ENCODE measurements at regions not wholly inside any gene's neighbourhood (a gene's known extent, or its start where the extent isn't known, plus 50 kb on each side); places are given as distances from the start of the nearest gene placed in this dataset.

DNA sequence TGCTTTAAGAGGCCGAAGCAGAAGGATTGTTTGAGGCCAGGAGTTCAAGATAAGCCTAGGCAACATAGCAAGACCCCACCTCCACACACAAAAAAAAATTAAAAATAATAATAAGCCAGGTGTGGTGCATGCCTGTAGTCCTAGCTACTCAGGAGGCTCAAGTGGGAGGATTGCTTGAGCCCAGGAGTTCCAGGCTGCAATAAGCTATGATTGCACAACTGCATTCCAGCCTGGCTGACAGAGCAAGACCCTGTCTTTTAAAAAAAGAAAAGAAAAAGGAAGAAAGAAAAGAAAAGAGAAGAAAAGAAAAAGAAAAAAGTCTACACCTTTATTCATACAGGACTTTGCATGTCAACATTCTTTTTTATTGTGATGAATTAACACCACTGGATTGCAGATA is 2125.8 kb downstream of the MAT2B start:
- no peak for DNase-seq (ENCODE audit: low read depth)

GRCh38 chr5:165642366-165642765 is 2136.9 kb downstream of the MAT2B start:
- no peak for DNase-seq (ENCODE audit: low read depth)

DNA sequence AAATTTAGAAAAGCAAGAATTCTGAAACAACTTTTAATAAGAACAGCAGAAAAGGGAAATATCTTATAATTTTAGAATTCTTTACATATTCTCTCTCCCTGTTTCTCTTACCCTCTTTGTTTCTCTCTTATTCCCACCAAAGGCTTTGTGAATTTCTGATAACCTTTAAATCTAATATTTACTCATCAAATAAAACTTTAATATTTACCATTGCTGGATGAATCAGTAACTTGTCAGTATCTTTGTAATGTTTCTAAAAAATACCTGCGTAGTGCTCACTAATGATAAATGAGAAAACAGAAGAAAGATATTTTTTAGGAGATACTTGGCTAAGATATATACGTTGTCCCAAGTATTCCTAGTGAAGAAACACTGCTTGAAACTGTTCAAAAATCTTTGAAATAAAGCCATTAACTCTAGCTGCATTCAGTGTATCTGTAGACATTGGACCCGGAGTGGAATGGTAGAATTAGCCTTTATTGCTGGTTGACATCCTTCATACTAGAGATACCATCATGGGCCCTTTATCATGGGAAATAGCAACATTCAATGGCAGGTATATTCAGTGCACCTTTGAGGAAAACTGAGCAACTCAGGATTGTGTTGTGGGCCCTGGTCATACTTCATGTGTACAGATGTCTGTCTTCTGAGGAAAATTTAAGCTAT is 2160.4 kb downstream of the MAT2B start:
- DNase-seq (ENCODE audit: low read depth): no peak

GRCh38 chr5:165673499-165673898 is 2168.1 kb downstream of the MAT2B start:
- DNase-seq (ENCODE audit: low read depth): no peak

DNA sequence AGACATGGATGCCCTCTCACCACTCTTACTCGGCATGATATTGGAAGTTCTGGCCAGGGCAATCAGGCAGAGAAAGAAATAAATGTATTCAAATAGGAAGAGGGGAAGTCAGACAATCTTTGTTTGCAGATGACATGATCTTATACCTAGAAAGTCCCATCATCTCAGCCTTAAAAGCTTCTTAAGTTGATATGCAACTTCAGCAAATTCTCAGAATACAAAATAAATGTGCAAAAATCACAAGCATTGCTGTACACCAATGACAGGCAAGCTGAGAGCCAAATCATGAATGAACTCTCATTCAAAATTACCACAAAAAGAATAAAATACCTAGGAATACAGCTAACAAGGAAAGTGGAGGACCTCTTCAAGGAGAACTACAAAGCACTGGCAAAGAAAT is 2190.4 kb downstream of the MAT2B start:
- DNase-seq (ENCODE audit: low read depth): no peak

- no peak for DNase-seq (ENCODE audit: low read depth)
Observed at GRCh38 chr5:165705960-165706359, 2200.5 kb downstream of the MAT2B start.

DNA sequence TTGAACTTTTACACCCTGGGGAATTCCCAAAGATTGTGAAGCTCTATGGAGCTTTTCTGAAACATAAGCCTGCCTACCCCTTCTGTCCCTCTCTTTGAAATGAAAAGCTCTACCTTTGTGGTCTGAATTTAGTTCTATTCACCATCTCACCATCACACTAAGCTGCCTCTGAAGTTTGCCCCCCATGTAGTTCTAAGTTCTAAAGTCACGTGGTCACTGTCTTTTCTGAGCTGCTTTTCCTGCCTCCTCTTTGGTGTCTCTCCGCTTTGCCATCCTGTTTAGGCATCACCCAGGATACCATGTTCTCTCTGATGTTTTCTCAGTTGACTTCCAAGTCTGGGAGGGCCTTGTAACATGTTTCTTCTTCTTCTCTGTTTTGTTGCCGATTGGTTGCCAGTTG is 2206.6 kb downstream of the MAT2B start:
- DNase-seq (ENCODE audit: low read depth): no peak

- no peak for DNase-seq (ENCODE audit: low read depth)
Observed at GRCh38 chr5:165714598-165714997, 2209.2 kb downstream of the MAT2B start.

- no peak for DNase-seq (ENCODE audit: low read depth)
Observed at GRCh38 chr5:165720901-165721300, 2215.5 kb downstream of the MAT2B start.

- DNase-seq (ENCODE audit: low read depth): no peak
Observed at GRCh38 chr5:165722401-165722800, 2217.0 kb downstream of the MAT2B start.

DNA sequence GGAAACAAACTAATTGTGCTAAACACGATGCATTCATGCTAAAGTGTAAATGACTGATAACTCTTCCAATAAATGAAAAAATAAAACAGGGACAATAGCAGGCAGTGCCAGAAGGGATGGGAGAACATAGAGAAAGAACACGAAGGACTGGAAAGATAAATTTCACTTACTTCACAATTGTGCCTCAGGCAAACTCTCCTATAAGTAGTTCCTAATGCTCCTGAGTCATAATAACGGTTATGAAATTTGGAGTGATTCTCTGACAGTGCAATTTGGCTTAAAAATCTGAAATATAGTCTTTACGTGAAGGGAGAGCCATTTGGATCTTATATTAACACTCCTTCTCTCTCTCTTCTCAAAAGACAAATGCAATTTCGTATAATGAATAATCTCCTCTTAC is 2218.5 kb downstream of the MAT2B start:
- DNase-seq (ENCODE audit: low read depth): no peak

DNA sequence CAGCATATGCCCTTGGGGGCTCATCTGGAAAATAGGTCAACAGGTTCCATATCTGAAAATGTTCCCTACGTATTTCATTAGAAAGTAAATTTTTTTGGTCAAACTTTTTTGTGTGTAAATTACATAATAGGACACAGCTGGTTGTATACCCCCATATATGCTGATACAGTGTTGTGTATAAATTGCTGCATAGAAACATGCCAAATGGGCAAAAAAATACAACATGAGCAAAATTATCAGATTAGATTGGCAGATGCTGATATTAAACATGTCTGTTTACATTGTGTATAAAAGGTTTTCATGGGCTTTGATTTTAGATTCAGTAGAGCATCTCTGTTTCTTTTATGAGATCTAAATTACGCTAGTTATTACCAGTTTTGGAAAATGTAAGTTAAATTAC is 2223.0 kb downstream of the MAT2B start:
- DNase-seq (ENCODE audit: low read depth): no peak

- DNase-seq (ENCODE audit: low read depth): no peak
Observed at GRCh38 chr5:165735388-165735787, 2230.0 kb downstream of the MAT2B start.

GRCh38 chr5:165739079-165739741 is 2233.8 kb downstream of the MAT2B start:
- DNase-seq (ENCODE audit: low read depth): no peak

DNA sequence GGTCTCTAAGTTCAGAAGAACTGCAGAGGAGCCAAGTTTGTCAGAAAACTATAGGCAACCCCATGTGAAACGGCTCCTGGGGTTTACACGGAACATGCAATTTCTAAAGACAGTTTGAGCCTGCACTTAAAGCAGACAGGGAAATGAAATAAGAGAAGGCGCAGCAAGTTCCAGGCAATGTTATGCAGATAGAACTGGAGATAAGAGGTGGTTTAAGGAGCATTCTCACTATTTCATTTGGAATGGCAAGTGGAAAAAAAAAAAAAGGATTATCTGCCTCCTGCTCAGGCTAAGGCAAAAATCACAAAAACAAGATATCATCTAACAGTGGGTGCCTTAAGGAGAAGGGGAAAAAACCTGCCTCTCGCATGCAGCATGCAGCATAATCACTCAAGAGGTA is 2252.4 kb downstream of the MAT2B start:
- DNase-seq (ENCODE audit: low read depth): no peak

- no peak for DNase-seq (ENCODE audit: low read depth)
Observed at GRCh38 chr5:165775111-165775510, 2269.7 kb downstream of the MAT2B start.

- no peak for DNase-seq (ENCODE audit: low read depth)
Observed at GRCh38 chr5:165779505-165779904, 2274.1 kb downstream of the MAT2B start.

DNA sequence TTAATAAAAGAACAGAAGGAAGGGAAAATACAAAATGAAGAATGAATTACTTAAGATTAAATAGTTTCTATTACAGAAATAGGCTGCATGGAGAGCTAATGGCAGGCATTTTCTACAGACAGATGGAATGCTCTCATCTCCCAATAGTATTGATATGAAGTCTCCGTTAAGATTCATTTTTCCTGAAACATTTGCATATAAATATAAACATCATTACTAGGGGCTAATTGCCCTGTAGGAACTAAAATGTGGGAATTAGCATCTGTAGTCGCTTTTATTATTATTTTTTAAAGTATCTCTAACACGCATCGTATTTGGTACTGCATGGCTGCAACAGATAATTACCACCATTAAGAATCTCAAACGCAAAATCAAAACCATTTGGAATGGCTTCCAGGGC is 2275.5 kb downstream of the MAT2B start:
- DNase-seq (ENCODE audit: low read depth): no peak

GRCh38 chr5:165781738-165782137 is 2276.3 kb downstream of the MAT2B start:
- no peak for DNase-seq (ENCODE audit: low read depth)

DNA sequence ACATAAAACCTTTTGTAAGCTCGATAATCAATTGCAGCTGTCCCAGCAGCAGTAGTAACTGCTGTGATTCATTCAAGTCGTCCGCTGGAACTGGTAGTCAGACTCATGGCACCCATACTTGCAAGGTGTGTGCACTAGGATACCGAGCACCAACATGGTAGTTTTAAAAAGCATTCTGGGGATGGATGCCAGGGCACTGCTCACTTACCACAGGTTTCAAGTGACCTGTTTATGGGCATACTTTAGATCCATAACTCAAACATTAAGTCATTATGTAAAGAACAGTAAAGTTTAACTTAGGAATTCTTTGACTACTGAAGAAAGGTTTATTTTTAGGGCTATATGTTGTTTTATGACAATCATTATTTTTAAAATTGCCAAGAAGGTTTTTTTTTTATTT is 2277.6 kb downstream of the MAT2B start:
- no peak for DNase-seq (ENCODE audit: low read depth)

- DNase-seq (ENCODE audit: low read depth): no peak
Observed at GRCh38 chr5:165786073-165786472, 2280.7 kb downstream of the MAT2B start.

- DNase-seq (ENCODE audit: low read depth): no peak
Observed at GRCh38 chr5:165795073-165795472, 2289.7 kb downstream of the MAT2B start.

GRCh38 chr5:165805756-165806155 is 2300.3 kb downstream of the MAT2B start:
- no peak for DNase-seq (ENCODE audit: low read depth)

GRCh38 chr5:165808335-165808734 is 2302.9 kb downstream of the MAT2B start:
- no peak for DNase-seq (ENCODE audit: low read depth)
